ENCODE measurements at regions not wholly inside any gene's neighbourhood (a gene's known extent, or its start where the extent isn't known, plus 50 kb on each side); places are given as distances from the start of the nearest gene placed in this dataset.

DNA sequence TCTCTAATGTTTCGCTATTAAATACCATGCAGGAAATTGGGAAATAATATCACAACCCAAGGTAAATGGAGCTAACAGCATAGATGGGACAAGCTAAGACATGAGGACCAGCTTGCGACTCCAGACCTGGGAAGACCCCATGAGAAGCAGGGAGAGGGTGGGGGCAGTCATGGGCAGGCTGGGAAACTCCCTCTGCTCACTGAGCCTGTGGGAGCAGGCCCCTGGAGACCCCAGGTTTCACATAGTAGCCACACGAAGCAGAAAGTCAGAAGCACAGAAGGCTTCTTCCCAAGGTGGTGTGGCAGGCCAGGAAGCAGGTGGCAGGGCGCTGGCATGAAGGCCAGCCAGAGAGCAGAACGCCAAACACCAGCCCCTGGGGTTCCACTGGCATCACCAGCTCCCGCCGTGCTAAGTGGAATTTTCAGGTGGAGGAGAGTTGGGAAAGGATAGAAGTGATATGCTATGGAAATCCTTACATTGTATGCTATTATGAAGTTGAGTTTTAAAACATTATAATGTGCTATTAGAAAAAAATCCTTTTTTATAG, 99.9 kb upstream of the RNF32 start:
- TF ChIP-seq GATA3 (IDR thresholded peaks at IDR 0.05; ENCODE audit: low read depth, low read length) (no peak), GATA2 (IDR thresholded peaks at IDR 0.05; ENCODE audit: low read depth, low read length) (no peak)

All from SH-SY5Y (cell line).